ENCODE measurements at regions not wholly inside any gene's neighbourhood (a gene's known extent, or its start where the extent isn't known, plus 50 kb on each side); places are given as distances from the start of the nearest gene placed in this dataset.

DNA sequence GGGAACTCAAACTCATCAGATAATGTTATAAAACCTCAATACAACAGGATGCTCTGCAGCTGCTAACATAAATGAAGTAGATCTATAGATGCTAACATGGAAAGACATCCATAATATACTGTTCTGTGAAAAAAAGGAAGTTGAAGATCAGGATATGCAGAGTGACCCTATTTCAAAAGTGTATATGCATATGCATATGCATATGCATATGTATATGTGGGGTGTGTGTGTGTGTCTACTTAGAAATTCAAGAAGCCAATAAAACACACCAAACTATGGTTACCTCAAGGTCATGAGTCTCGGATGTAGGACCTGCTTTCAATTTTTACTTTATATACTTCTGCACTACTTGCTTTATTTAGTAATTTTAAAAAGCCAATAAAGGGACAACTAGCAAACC lies 125.6 kb downstream of the ABHD5 start (continued):
- TF ChIP-seq, protein P1, sequence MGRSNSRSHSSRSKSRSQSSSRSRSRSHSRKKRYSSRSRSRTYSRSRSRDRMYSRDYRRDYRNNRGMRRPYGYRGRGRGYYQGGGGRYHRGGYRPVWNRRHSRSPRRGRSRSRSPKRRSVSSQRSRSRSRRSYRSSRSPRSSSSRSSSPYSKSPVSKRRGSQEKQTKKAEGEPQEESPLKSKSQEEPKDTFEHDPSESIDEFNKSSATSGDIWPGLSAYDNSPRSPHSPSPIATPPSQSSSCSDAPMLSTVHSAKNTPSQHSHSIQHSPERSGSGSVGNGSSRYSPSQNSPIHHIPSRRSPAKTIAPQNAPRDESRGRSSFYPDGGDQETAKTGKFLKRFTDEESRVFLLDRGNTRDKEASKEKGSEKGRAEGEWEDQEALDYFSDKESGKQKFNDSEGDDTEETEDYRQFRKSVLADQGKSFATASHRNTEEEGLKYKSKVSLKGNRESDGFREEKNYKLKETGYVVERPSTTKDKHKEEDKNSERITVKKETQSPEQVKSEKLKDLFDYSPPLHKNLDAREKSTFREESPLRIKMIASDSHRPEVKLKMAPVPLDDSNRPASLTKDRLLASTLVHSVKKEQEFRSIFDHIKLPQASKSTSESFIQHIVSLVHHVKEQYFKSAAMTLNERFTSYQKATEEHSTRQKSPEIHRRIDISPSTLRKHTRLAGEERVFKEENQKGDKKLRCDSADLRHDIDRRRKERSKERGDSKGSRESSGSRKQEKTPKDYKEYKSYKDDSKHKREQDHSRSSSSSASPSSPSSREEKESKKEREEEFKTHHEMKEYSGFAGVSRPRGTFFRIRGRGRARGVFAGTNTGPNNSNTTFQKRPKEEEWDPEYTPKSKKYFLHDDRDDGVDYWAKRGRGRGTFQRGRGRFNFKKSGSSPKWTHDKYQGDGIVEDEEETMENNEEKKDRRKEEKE (IDR thresholded peaks at IDR 0.05), result no peak

DNA sequence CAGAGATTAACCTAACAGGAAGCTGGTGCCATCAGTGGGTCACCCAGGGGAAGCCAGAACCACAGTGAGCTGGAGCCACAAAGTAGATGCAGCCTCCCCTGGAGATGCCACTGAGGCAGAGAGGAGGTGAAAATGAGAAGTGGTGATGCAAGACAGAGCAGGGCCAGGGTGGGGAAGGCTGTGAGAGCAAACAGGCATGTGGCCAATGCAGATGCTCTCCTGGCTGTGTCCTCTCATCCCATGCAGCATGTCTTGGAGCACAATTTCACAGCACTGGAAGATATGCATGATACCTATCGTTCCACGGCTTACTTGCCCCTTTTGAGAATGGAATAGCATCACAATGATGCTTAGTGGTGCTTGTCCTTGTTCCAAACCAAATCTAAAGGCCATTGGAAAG lies 126.3 kb downstream of the ABHD5 start:
- BruUV-seq (replicated peaks), result no TSS peak
- ChIA-PET SMC1A (ENCODE audit: uncharacterized antibody, unreplicated experiment) (no interaction called here), POLR2A (no interaction called here), CTCF (no interaction called here), RAD21 (ENCODE audit: unreplicated experiment) (no interaction called here)
- Histone ChIP-seq H3K27ac (ENCODE audit: control insufficient read depth, insufficient read depth) (no peak overlapping the region), H4K20me1 (ENCODE audit: control insufficient read depth, insufficient read depth) (no peaks in the 10 kb centered on the region), H3K4me3 (no peak overlapping the region), H2AFZ (ENCODE audit: control insufficient read depth, low read depth, low read length) (no peak overlapping the region), H3K9me3 (replicated peaks; ENCODE audit: control insufficient read depth, insufficient read depth, low read length) (no peaks in the 10 kb centered on the region), H3K9ac (ENCODE audit: control insufficient read depth, insufficient read depth, low read length) (no peak overlapping the region), H3K27me3 (replicated peaks in 1 of 2; ENCODE audit: control insufficient read depth in 2 of 2, insufficient read depth in 2 of 2, low read length in 1 of 2) (no peaks in the 10 kb centered on the region; a peak in 2 of 4 replicates), H3K36me3 (ENCODE audit: control insufficient read depth in 2 of 2, insufficient read depth in 2 of 2, low read length in 1 of 2) (no peaks in the 10 kb centered on the region), H3K4me2 (ENCODE audit: control insufficient read depth, insufficient read depth) (no peak overlapping the region), H3K4me1 (ENCODE audit: control insufficient read depth, insufficient read depth, low read length) (no peaks in the 10 kb centered on the region), H3K79me2 (ENCODE audit: control insufficient read depth, insufficient read depth, low read length) (no peaks in the 10 kb centered on the region)
- no peak for FAIRE-seq
- no peak for TF ChIP-seq KAT2A (conservative IDR thresholded peaks at IDR 0.05; ENCODE audit: control insufficient read depth, low read depth, low read length)
- in situ Hi-C loops (cut with MboI), result no loop called here
- no peak for DNase-seq (ENCODE audit: low read depth, low spot score)
- ATAC-seq, result no peak
- 43% methylated on average over 2 of the region's 2 CpGs for WGBS (ENCODE audit: insufficient coverage, insufficient replicate concordance, low lambda C conversion rate, missing lambda C conversion rate)
- intact Hi-C loops (cut with micrococcal nuclease; ENCODE audit: unreplicated experiment), result no loop called here

DNA sequence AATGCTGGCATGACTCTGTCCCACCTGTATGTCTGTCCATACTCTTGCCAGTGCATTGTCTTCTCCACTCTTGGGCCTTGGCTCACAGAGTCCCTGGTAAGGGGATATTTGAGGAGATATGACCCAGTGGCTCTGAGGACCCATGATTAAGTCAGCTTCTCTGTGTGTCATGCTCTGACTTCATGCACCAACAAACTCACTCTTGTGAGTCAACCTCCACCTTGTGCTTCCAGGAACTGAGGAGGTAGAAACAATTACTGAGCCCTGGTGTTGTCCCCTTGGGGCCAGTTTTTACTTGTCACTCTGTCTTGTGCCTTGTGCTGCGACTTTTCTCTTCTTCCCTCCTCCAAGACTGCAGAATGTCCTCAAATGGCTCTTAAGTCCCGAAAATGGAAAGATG lies 127.1 kb downstream of the ABHD5 start:
- WGBS (ENCODE audit: insufficient coverage, insufficient replicate concordance, low lambda C conversion rate, missing lambda C conversion rate), result 0% methylated on average over 2 of the region's 2 CpGs
- Histone ChIP-seq H3K4me2 (ENCODE audit: control insufficient read depth, insufficient read depth) (no peak overlapping the region), H3K27ac (ENCODE audit: control insufficient read depth, insufficient read depth) (no peak overlapping the region), H3K79me2 (ENCODE audit: control insufficient read depth, insufficient read depth, low read length) (no peaks in the 10 kb centered on the region), H3K36me3 (ENCODE audit: control insufficient read depth in 2 of 2, insufficient read depth in 2 of 2, low read length in 1 of 2) (no peaks in the 10 kb centered on the region), H2AFZ (ENCODE audit: control insufficient read depth, low read depth, low read length) (no peak overlapping the region), H3K9me3 (replicated peaks; ENCODE audit: control insufficient read depth, insufficient read depth, low read length) (no peaks in the 10 kb centered on the region), H4K20me1 (ENCODE audit: control insufficient read depth, insufficient read depth) (no peaks in the 10 kb centered on the region), H3K4me3 (no peak overlapping the region), H3K4me1 (ENCODE audit: control insufficient read depth, insufficient read depth, low read length) (no peaks in the 10 kb centered on the region), H3K27me3 (replicated peaks in 1 of 2; ENCODE audit: control insufficient read depth in 2 of 2, insufficient read depth in 2 of 2, low read length in 1 of 2) (no peaks in the 10 kb centered on the region; a peak in 2 of 4 replicates), H3K9ac (ENCODE audit: control insufficient read depth, insufficient read depth, low read length) (no peak overlapping the region)
- in situ Hi-C loops (cut with MboI), result no loop called here
- DNase-seq (ENCODE audit: low read depth, low spot score) (no peak), FAIRE-seq (no peak), ATAC-seq (no peak)
- no TSS peak for BruUV-seq (replicated peaks)
- CTCF ChIA-PET, result no interaction called here
- SMC1A ChIA-PET (ENCODE audit: uncharacterized antibody, unreplicated experiment), result no interaction called here
- RAD21 ChIA-PET (ENCODE audit: unreplicated experiment), result no interaction called here
- POLR2A ChIA-PET, result no interaction called here
- intact Hi-C loops (cut with micrococcal nuclease; ENCODE audit: unreplicated experiment), result no loop called here
- TF ChIP-seq, protein P2, sequence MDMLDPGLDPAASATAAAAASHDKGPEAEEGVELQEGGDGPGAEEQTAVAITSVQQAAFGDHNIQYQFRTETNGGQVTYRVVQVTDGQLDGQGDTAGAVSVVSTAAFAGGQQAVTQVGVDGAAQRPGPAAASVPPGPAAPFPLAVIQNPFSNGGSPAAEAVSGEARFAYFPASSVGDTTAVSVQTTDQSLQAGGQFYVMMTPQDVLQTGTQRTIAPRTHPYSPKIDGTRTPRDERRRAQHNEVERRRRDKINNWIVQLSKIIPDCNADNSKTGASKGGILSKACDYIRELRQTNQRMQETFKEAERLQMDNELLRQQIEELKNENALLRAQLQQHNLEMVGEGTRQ (IDR thresholded peaks at IDR 0.05; ENCODE audit: borderline replicate concordance, low read depth, low read length), result no peak
- TF ChIP-seq SREBF1 (IDR thresholded peaks at IDR 0.05; ENCODE audit: low read length) (no peak), EED (IDR thresholded peaks at IDR 0.05; ENCODE audit: low read depth) (no peak), CBX3 (IDR thresholded peaks at IDR 0.05; ENCODE audit: borderline replicate concordance, low read depth) (no peak)
- TF ChIP-seq, protein P3, sequence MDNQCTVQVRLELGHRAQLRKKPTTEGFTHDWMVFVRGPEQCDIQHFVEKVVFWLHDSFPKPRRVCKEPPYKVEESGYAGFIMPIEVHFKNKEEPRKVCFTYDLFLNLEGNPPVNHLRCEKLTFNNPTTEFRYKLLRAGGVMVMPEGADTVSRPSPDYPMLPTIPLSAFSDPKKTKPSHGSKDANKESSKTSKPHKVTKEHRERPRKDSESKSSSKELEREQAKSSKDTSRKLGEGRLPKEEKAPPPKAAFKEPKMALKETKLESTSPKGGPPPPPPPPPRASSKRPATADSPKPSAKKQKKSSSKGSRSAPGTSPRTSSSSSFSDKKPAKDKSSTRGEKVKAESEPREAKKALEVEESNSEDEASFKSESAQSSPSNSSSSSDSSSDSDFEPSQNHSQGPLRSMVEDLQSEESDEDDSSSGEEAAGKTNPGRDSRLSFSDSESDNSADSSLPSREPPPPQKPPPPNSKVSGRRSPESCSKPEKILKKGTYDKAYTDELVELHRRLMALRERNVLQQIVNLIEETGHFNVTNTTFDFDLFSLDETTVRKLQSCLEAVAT (IDR thresholded peaks at IDR 0.05), result no peak
- TF ChIP-seq, protein P1 (IDR thresholded peaks at IDR 0.05), result no peak
